Adrenal gland (tissue), 9 donors: ENCODE measurements at regions not wholly inside any gene's neighbourhood (a gene's known extent, or its start where the extent isn't known, plus 50 kb on each side); places are given as distances from the start of the nearest gene placed in this dataset.
A peak's percentile ranks its signal among the peaks of the same experiment; 100 is the strongest.

Experiments used
- DNase-seq, 7 donors: peaks; one replicate each; pipeline ENCODE4 v3.0.0-alpha.2; 2019 to 2020
- H3K27ac ChIP-seq, 5 donors: fragments of 200-600 bp; sonication (generic) in 4 of 5; 1 replicate in 3 of 5; 2 replicates in 2 of 5; pipeline versions ENCODE4 v1.5.1 to v1.8.0; 2016 to 2020; ENCODE audit warnings: mild to moderate bottlenecking in 1 of 5
- H3K27me3 ChIP-seq: fragments of 200-600 bp; 2 replicates; pipeline ENCODE4 v1.8.0; 2021
- H3K36me3 ChIP-seq, 2 donors: fragments of 200-600 bp; replicated peaks in 1 of 2; 1 replicate in 1 of 2; 2 replicates in 1 of 2; pipeline versions ENCODE4 v1.5.1 to v1.8.0; 2018 to 2022
- H3K4me1 ChIP-seq, 2 donors: fragments of 200-600 bp; replicated peaks in 1 of 2; 1 replicate in 1 of 2; 2 replicates in 1 of 2; pipeline versions ENCODE4 v1.5.1 to v1.8.0; 2018 to 2021
- H3K4me3 ChIP-seq, 4 donors: fragments of 200-600 bp; sonication (generic) in 3 of 4; one replicate each; pipeline ENCODE4 v1.5.1; 2016 to 2018
- H3K9me3 ChIP-seq, 3 donors: fragments of 200-600 bp; sonication (generic) in 1 of 3; replicated peaks in 1 of 3; 1 replicate in 2 of 3; 2 replicates in 1 of 3; pipeline versions ENCODE4 v1.5.1 to v1.8.0; 2016 to 2021
- CTCF ChIP-seq, 6 experiments: fragments of 450-650 bp in 4 of 6; fragments of 200-600 bp in 2 of 6; sonication (generic) in 1 of 6; IDR thresholded peaks; 1 replicate in 5 of 6; 2 replicates in 1 of 6; pipeline versions ENCODE4 v1.5.1 to v1.8.0; 2016 to 2021; ENCODE audit warnings: antibody characterized with exemption in 6 of 6, mild to moderate bottlenecking in 2 of 6, moderate library complexity in 1 of 6
- POLR2A ChIP-seq, 2 donors: fragments of 450-650 bp; IDR thresholded peaks; one replicate each; pipeline ENCODE4 v1.6.1; 2017; ENCODE audit warnings: antibody characterized with exemption in 2 of 2, mild to moderate bottlenecking in 2 of 2, moderate library complexity in 1 of 2
- WGBS, 4 donors: extraction: QIAGEN DNeasy Blood & Tissue Kit in 2 of 4; methylation state at CpG; one replicate each; pipeline versions ENCODE4 v1.1.5 to v1.1.7; 2013 to 2017; 5-methylcytosine and 5-hydroxymethylcytosine counted together
- intact Hi-C, 2 donors: fragments of 100-400 bp; cut with DNase I; formaldehyde crosslinking; loops; one replicate each; pipeline versions ENCODE4 v1.14.1 to v1.15.0; 2022 to 2023
- donor health status: healthy with polysubstance abuse.
- donor health status: Bipolar disorder and iron deficiency.
- donor health status: DM: yes; HTN: yes; CAD: no.
- donor health status: DM: no; HTN: no; CAD: no.
- donor health status: DM: no; HTN: no; CAD: no.

- H3K4me3 ChIP-seq = no peak overlapping the region
- peaks cover 30 to 38% of the 10 kb centered on the region in 2 donors for H3K4me1 ChIP-seq
- H3K9me3 ChIP-seq = peaks cover 0 to 10% (median 3%) of the 10 kb centered on the region in 3 donors
- TF ChIP-seq POLR2A (IDR thresholded peaks at IDR 0.05) (no peak), CTCF (IDR thresholded peaks at IDR 0.05) (peak in 1 of 6 experiments; percentile 15)
- intact Hi-C loops = no loop called here
- DNase-seq = no peak
- H3K27ac ChIP-seq = peak overlapping the region in 4 of 5 donors; percentile 55 to 93 (median 68)
- no peaks in the 10 kb centered on the region for H3K36me3 ChIP-seq
- H3K27me3 ChIP-seq = no peaks in the 10 kb centered on the region
- 37 to 65% (median 49%) methylated on average over 2 to 5 of the region's 5 CpGs for WGBS, 4 donors
Observed at GRCh38 chr20:1827510-1827973, 67.7 kb upstream of the SIRPA start.

GRCh38 chr20:1825938-1826445 lies 69.2 kb upstream of the SIRPA start:
- Histone ChIP-seq H3K27me3 (no peaks in the 10 kb centered on the region), H3K36me3 (no peaks in the 10 kb centered on the region), H3K27ac (no peak overlapping the region), H3K9me3 (peaks cover 0 to 14% (median 6%) of the 10 kb centered on the region in 3 donors), H3K4me1 (peaks cover 24 to 31% of the 10 kb centered on the region in 2 donors), H3K4me3 (no peak overlapping the region)
- no peak for DNase-seq
- WGBS, 4 donors = 87 to 97% (median 94%) methylated on average over 4 of the region's 4 CpGs
- TF ChIP-seq POLR2A (IDR thresholded peaks at IDR 0.05) = no peak
- TF ChIP-seq CTCF (IDR thresholded peaks at IDR 0.05) = no peak
- intact Hi-C loops = no loop called here

DNA sequence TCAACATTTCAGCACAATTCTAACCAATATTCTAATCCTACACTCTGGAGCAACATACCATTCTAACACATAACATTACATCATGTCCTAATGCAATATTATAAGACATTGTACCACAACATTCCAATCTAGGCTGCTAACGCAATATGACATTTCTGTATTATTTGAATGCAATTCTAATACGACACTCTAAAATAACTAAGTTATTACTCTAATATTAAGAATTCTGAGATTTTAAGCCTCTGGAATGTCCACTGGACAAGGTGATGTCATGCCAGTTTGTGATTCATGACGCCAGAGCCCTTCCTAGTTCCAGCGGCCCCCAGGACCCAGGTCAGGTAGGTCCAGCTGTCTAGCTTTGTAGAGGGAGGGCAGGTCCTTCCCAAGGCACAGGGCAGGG lies 69.7 kb upstream of the SIRPA start:
- 77 to 89% (median 86%) methylated on average over 4 of the region's 4 CpGs for WGBS, 4 donors
- DNase-seq = peak in 1 of 7 donors; percentile 9
- H3K4me1 ChIP-seq = peaks cover 19 to 26% of the 10 kb centered on the region in 2 donors
- no peaks in the 10 kb centered on the region for H3K27me3 ChIP-seq
- H3K4me3 ChIP-seq = no peak overlapping the region
- no peak for TF ChIP-seq CTCF (IDR thresholded peaks at IDR 0.05)
- TF ChIP-seq POLR2A (IDR thresholded peaks at IDR 0.05) = no peak
- no peaks in the 10 kb centered on the region for H3K36me3 ChIP-seq
- peaks cover 0 to 14% (median 6%) of the 10 kb centered on the region in 3 donors for H3K9me3 ChIP-seq
- intact Hi-C loops = no loop called here
- no peak overlapping the region for H3K27ac ChIP-seq

DNA sequence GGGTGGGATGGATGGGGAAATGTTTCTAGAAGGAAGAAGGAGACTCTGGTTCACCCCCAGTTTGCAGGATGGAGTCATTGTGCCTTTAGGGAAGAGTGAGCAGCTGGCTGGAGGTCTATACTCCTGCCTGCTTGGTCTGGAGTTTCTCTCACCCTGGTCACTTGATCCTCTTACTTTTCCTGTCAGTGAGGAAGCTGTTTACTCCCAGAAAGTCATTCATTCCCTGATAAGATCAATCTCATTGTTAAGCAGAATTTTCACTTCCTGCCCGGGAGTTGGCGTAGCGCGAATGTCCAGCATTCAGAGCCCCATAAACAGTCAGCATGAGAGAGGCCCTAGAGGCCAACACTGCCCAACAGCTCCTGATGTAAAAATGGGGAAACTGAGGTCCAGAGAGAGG lies 70.4 kb upstream of the SIRPA start:
- H3K27me3 ChIP-seq = no peaks in the 10 kb centered on the region
- peak overlapping the region in 1 of 5 donors; percentile 31 for H3K27ac ChIP-seq
- H3K9me3 ChIP-seq = peaks cover 0 to 14% (median 6%) of the 10 kb centered on the region in 3 donors
- H3K4me1 ChIP-seq = peaks cover 15 to 19% of the 10 kb centered on the region in 2 donors
- intact Hi-C loops = no loop called here
- 58 to 84% (median 71%) methylated on average over 4 of the region's 4 CpGs for WGBS, 4 donors
- no peak for DNase-seq
- no peaks in the 10 kb centered on the region for H3K36me3 ChIP-seq
- TF ChIP-seq POLR2A (IDR thresholded peaks at IDR 0.05) = no peak
- no peak for TF ChIP-seq CTCF (IDR thresholded peaks at IDR 0.05)
- H3K4me3 ChIP-seq = no peak overlapping the region
